Trophoblast cell (in vitro differentiated cells and primary cell): ENCODE measurements at regions not wholly inside any gene's neighbourhood (a gene's known extent, or its start where the extent isn't known, plus 50 kb on each side); places are given as distances from the start of the nearest gene placed in this dataset.

ENCODE experiments used
- DNase-seq, 2 donors: peaks; one replicate each; pipeline ENCODE4 v3.0.0-alpha.2; 2016
- H2AFZ ChIP-seq: 2 replicates; pipeline ENCODE4 v1.6.1; 2013; ENCODE audit warnings: low read length, moderate library complexity, mild to moderate bottlenecking; ENCODE audit not compliant: insufficient read depth, poor library complexity
- H2AK5ac ChIP-seq: 2 replicates; pipeline ENCODE4 v1.6.1; 2013; ENCODE audit warnings: mild to moderate bottlenecking, low read length
- H2BK120ac ChIP-seq: 2 replicates; pipeline ENCODE4 v1.6.1; 2013; ENCODE audit warnings: low read length, mild to moderate bottlenecking, moderate library complexity; ENCODE audit not compliant: insufficient read depth, poor library complexity
- H2BK12ac ChIP-seq: 2 replicates; pipeline ENCODE4 v1.6.1; 2013; ENCODE audit warnings: mild to moderate bottlenecking, low read length, moderate library complexity
- H2BK5ac ChIP-seq: 2 replicates; pipeline ENCODE4 v1.6.1; 2013; ENCODE audit warnings: low read length, low read depth, moderate library complexity, mild to moderate bottlenecking; ENCODE audit not compliant: poor library complexity
- H3K14ac ChIP-seq: 2 replicates; pipeline ENCODE4 v1.6.1; 2013; ENCODE audit warnings: mild to moderate bottlenecking, low read length
- H3K18ac ChIP-seq: 2 replicates; pipeline ENCODE4 v1.6.1; 2013; ENCODE audit warnings: mild to moderate bottlenecking, low read length
- H3K23ac ChIP-seq: 2 replicates; pipeline ENCODE4 v1.6.1; 2013; ENCODE audit warnings: low read length
- H3K27ac ChIP-seq: 2 replicates; pipeline ENCODE4 v1.5.1; 2013; ENCODE audit warnings: low read depth, mild to moderate bottlenecking, inconsistent platforms, low read length, moderate library complexity
- H3K27me3 ChIP-seq: 2 replicates; pipeline ENCODE4 v1.6.1; 2013; ENCODE audit warnings: inconsistent platforms, mild to moderate bottlenecking, low read length, moderate library complexity; ENCODE audit not compliant: insufficient read depth
- H3K36me3 ChIP-seq, 2 experiments: 1 replicate in 1 of 2; 2 replicates in 1 of 2; pipeline ENCODE4 v1.6.1; 2013; ENCODE audit warnings: low read length in 2 of 2, mild to moderate bottlenecking in 2 of 2, moderate library complexity in 1 of 2; ENCODE audit not compliant: insufficient read depth in 2 of 2, control insufficient read depth in 1 of 2
- H3K4ac ChIP-seq: 2 replicates; pipeline ENCODE4 v1.6.1; 2013; ENCODE audit warnings: low read depth, mild to moderate bottlenecking, low read length, moderate library complexity
- H3K4me1 ChIP-seq, 2 experiments: 1 replicate in 1 of 2; 2 replicates in 1 of 2; pipeline ENCODE4 v1.6.1; 2013; ENCODE audit warnings: low read length in 2 of 2, mild to moderate bottlenecking in 2 of 2, moderate library complexity in 1 of 2; ENCODE audit not compliant: insufficient read depth in 2 of 2, control insufficient read depth in 1 of 2
- H3K4me2 ChIP-seq: 2 replicates; pipeline ENCODE4 v1.6.1; 2013; ENCODE audit warnings: inconsistent platforms, mild to moderate bottlenecking, low read length, moderate library complexity
- H3K4me3 ChIP-seq: 2 replicates; pipeline ENCODE4 v1.5.1; 2013; ENCODE audit warnings: mild to moderate bottlenecking, low read depth, low read length, inconsistent platforms
- H3K79me1 ChIP-seq: one replicate; pipeline ENCODE4 v1.6.1; 2013; ENCODE audit warnings: low read length
- H3K79me2 ChIP-seq: 2 replicates; pipeline ENCODE4 v1.6.1; 2013; ENCODE audit warnings: low read length, mild to moderate bottlenecking; ENCODE audit not compliant: control insufficient read depth, insufficient read depth, poor library complexity
- H3K9ac ChIP-seq: 2 replicates; pipeline ENCODE4 v1.6.1; 2013; ENCODE audit warnings: mild to moderate bottlenecking, low read length
- H3K9me3 ChIP-seq: 2 replicates; pipeline ENCODE4 v1.6.1; 2013; ENCODE audit warnings: low read depth, mild to moderate bottlenecking, control low read depth, inconsistent platforms, low read length; ENCODE audit not compliant: insufficient read depth
- H4K12ac ChIP-seq: 2 replicates; pipeline ENCODE4 v1.6.1; 2013; ENCODE audit warnings: low read depth, mild to moderate bottlenecking, low read length, moderate library complexity
- H4K8ac ChIP-seq: 2 replicates; pipeline ENCODE4 v1.6.1; 2013; ENCODE audit warnings: low read depth, mild to moderate bottlenecking, low read length, moderate library complexity
- H4K91ac ChIP-seq: one replicate; pipeline ENCODE4 v1.6.1; 2013; ENCODE audit warnings: low read depth, mild to moderate bottlenecking, low read length, moderate library complexity
- WGBS: extraction: QIAGEN DNeasy Blood & Tissue Kit; methylation state at CpG from one replicate; pipeline ENCODE4 v1.1.7; 2013; ENCODE audit warnings: missing lambda C conversion rate; ENCODE audit not compliant: insufficient read length, insufficient coverage; ENCODE audit errors: extremely low coverage; 5-methylcytosine and 5-hydroxymethylcytosine counted together

DNA sequence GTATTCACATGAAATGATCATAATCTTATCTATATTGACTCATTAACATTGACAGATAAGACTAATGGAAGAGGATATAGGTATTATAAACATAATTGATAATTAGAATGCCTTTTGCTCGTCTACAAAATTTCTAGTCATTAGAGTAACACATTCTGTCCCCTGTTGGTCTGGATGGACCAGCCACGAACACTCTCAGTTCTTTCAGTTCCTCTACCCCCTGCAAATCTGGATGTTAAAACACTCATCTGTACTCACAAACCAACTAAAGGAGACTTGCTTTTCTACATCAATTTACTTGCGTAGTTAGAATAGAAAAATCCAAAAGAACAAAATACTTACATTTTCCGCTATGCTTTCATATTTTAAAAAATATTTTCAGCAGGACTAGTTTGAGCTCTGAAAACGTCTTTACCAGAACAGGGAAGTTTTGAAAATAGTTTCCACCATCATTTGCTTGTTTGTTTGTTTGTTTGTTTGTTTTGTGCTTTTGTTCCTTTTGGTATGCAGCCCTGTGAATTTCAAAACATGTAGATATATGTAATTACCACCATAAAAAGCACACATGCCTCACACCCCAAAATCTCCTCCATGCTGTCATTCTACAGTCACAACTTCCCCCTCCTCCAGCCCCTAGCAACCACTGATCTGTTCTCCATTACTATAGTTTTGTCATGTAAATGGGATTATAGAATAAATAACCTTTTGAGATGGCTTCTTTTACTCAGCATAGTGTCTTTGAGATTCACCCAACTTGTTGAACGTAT is 103.8 kb downstream of the FZD1 start:
- H4K12ac ChIP-seq = no peak overlapping the region
- H3K27ac ChIP-seq = no peak overlapping the region
- no CpG with 5 or more reads among the region's 6 CpGs for WGBS
- H4K8ac ChIP-seq = no peak overlapping the region
- no peaks in the 10 kb centered on the region for H3K27me3 ChIP-seq
- no peak overlapping the region for H2BK5ac ChIP-seq
- H3K23ac ChIP-seq = no peak overlapping the region
- no peak overlapping the region for H2AFZ ChIP-seq
- peaks cover 3% of the 10 kb centered on the region for H3K79me1 ChIP-seq
- H2BK12ac ChIP-seq = no peak overlapping the region
- H3K9me3 ChIP-seq = no peaks in the 10 kb centered on the region
- peaks cover 2 to 3% of the 10 kb centered on the region in 2 experiments for H3K4me1 ChIP-seq
- no peak overlapping the region for H3K14ac ChIP-seq
- DNase-seq = no peak
- no peak overlapping the region for H3K4me3 ChIP-seq
- H3K18ac ChIP-seq = no peak overlapping the region
- no peaks in the 10 kb centered on the region for H3K79me2 ChIP-seq
- H3K4ac ChIP-seq = no peak overlapping the region
- H4K91ac ChIP-seq = no peak overlapping the region
- H2AK5ac ChIP-seq = no peak overlapping the region
- H3K9ac ChIP-seq = no peak overlapping the region
- H2BK120ac ChIP-seq = no peak overlapping the region
- H3K36me3 ChIP-seq = no peaks in the 10 kb centered on the region
- no peak overlapping the region for H3K4me2 ChIP-seq

DNA sequence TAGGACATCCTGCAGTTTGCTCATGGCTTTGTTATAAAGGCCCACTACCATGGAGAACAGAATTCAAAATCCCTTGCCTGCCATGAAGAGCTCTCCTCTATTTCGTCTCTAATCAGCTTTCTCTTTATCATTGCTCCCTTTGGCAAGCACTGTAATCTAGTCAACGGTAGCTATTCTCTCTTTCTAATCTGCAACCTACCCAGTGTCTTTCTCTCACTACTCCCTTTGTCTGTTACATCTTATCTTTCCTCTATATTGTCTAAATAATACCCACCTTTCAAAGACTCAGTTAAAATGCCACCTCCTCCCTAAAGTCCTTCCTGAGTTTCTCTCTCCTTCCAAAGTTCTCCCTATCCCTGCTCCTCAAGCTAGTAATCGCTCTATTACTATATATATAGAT is 108.1 kb downstream of the FZD1 start:
- H4K12ac ChIP-seq = no peak overlapping the region
- H3K9ac ChIP-seq = no peak overlapping the region
- no peak overlapping the region for H2AFZ ChIP-seq
- H4K91ac ChIP-seq = no peak overlapping the region
- no peak overlapping the region for H2BK5ac ChIP-seq
- H3K18ac ChIP-seq = no peak overlapping the region
- H3K79me1 ChIP-seq = no peaks in the 10 kb centered on the region
- H3K23ac ChIP-seq = no peak overlapping the region
- no peak overlapping the region for H3K4ac ChIP-seq
- no peaks in the 10 kb centered on the region for H3K27me3 ChIP-seq
- H2AK5ac ChIP-seq = no peak overlapping the region
- H2BK120ac ChIP-seq = no peak overlapping the region
- no peak overlapping the region for H2BK12ac ChIP-seq
- H3K79me2 ChIP-seq = no peaks in the 10 kb centered on the region
- no peak overlapping the region for H3K4me2 ChIP-seq
- no peak overlapping the region for H3K14ac ChIP-seq
- H3K27ac ChIP-seq = no peak overlapping the region
- no peaks in the 10 kb centered on the region for H3K36me3 ChIP-seq
- no peaks in the 10 kb centered on the region for H3K9me3 ChIP-seq
- DNase-seq = no peak
- H3K4me3 ChIP-seq = no peak overlapping the region
- H3K4me1 ChIP-seq = no peaks in the 10 kb centered on the region
- H4K8ac ChIP-seq = no peak overlapping the region
- WGBS = no CpG with 5 or more reads among the region's 3 CpGs

DNA sequence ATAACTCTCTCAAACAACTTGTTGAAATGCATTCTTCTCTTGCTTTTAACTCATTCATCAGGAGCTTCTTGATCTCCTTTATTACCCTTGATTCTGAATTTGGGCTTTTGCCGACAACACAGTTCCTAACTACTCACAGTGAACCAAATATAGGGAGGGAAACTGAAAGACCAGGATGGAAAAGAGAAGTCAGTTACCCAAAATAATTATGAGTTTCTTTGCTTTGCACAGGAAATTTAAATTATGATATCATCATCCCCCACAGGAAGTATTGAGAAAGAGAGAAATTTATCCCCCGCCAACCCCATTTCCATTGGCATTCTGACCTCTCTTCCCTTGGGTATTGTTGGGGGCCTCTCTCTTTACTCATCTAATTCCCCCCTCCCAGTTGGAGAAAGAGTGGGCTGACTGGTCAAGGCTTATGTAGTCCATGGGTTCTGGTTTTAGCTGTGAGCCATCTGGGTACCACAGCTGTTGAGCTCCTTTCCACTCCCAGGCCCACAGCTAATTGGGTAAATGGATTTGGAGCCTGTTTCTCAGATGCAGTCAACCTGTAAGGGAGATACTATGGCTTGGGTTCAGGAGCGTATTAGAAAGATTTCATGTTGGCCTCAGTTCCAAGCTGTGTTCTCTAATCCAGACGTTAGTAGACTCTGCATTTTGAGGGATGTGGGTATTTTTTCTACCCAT is 109.0 kb downstream of the FZD1 start:
- no peak overlapping the region for H3K18ac ChIP-seq
- no peak overlapping the region for H2AFZ ChIP-seq
- no peak overlapping the region for H4K8ac ChIP-seq
- no peak overlapping the region for H2BK12ac ChIP-seq
- no peak overlapping the region for H3K27ac ChIP-seq
- H3K23ac ChIP-seq = no peak overlapping the region
- H3K9ac ChIP-seq = no peak overlapping the region
- no peak overlapping the region for H4K91ac ChIP-seq
- H3K4me1 ChIP-seq = no peaks in the 10 kb centered on the region
- no peaks in the 10 kb centered on the region for H3K79me2 ChIP-seq
- H4K12ac ChIP-seq = no peak overlapping the region
- no peak overlapping the region for H3K4ac ChIP-seq
- no peak overlapping the region for H2BK5ac ChIP-seq
- H3K36me3 ChIP-seq = no peaks in the 10 kb centered on the region
- no peak overlapping the region for H3K4me2 ChIP-seq
- H3K4me3 ChIP-seq = no peak overlapping the region
- H2BK120ac ChIP-seq = no peak overlapping the region
- no peak overlapping the region for H3K14ac ChIP-seq
- no peak overlapping the region for H2AK5ac ChIP-seq
- no peak for DNase-seq
- no peaks in the 10 kb centered on the region for H3K9me3 ChIP-seq
- no peaks in the 10 kb centered on the region for H3K79me1 ChIP-seq
- WGBS = no CpG with 5 or more reads among the region's 4 CpGs
- no peaks in the 10 kb centered on the region for H3K27me3 ChIP-seq

DNA sequence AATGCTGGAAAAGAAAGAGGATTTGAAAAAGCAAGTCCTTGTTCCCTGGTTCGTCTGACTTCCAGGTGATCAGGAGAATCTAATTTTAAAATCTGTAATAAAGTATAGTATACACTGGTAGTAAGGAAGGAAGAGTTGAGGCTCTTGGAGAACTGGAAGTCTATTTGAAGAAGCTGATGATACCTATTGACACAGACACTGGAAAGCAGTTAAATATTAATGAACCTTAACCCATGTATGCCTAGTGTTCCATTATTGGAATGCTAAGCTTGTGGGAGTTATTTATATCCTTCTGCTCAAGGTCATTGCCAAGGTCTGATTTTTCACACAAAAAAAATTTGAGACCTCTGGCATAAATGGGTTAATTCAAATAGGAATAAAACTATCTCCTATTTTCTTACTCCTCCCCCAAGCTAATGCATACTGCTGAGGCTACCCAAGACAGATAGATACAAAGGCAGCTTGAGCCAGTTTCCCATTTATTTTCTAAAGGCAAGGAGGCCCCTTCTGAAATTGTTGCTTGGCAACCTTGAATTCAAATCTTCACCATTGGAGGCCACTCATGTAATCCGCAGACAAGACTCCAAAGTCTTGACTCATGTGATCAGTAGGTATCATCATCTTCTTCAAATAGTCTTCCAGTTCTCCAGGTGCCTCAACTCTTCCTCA is 110.2 kb downstream of the FZD1 start:
- Histone ChIP-seq H3K14ac (no peak overlapping the region), H2AK5ac (no peak overlapping the region), H3K9ac (no peak overlapping the region), H3K79me2 (no peaks in the 10 kb centered on the region), H4K12ac (no peak overlapping the region), H2BK12ac (no peak overlapping the region), H3K4me3 (no peak overlapping the region), H3K4ac (no peak overlapping the region), H3K27ac (no peak overlapping the region), H2BK120ac (no peak overlapping the region), H4K91ac (no peak overlapping the region), H3K4me2 (no peak overlapping the region), H3K18ac (no peak overlapping the region), H3K23ac (no peak overlapping the region), H2AFZ (no peak overlapping the region), H3K4me1 (no peaks in the 10 kb centered on the region), H3K36me3 (no peaks in the 10 kb centered on the region), H3K79me1 (no peaks in the 10 kb centered on the region), H2BK5ac (no peak overlapping the region), H3K9me3 (no peaks in the 10 kb centered on the region), H4K8ac (no peak overlapping the region), H3K27me3 (no peaks in the 10 kb centered on the region)
- WGBS = no CpG with 5 or more reads among the region's 2 CpGs
- no peak for DNase-seq
